PC-3 (cell line): ENCODE measurements at regions not wholly inside any gene's neighbourhood (a gene's known extent, or its start where the extent isn't known, plus 50 kb on each side); places are given as distances from the start of the nearest gene placed in this dataset.

Source experiments
- EZH2 ChIP-seq: fragments of 300-600 bp; sonication (generic); IDR thresholded peaks from one replicate; pipeline ENCODE4 v1.6.1; 2017; ENCODE audit warnings: antibody characterized with exemption, mild to moderate bottlenecking, low read length; ENCODE audit not compliant: unreplicated experiment
- EZH2phosphoT487 ChIP-seq: fragments of 300-600 bp; sonication (generic); IDR thresholded peaks from 2 replicates; pipeline ENCODE4 v1.6.1; 2018; ENCODE audit warnings: mild to moderate bottlenecking, antibody characterized with exemption, low read length, borderline replicate concordance
- TF ChIP-seq, protein P1 (sequence below): fragments of 300-600 bp; sonication (generic); conservative IDR thresholded peaks from 2 replicates; pipeline ENCODE4 v1.5.1; 2017; ENCODE audit warnings: antibody characterized with exemption, low read depth, mild to moderate bottlenecking, low read length

DNA sequence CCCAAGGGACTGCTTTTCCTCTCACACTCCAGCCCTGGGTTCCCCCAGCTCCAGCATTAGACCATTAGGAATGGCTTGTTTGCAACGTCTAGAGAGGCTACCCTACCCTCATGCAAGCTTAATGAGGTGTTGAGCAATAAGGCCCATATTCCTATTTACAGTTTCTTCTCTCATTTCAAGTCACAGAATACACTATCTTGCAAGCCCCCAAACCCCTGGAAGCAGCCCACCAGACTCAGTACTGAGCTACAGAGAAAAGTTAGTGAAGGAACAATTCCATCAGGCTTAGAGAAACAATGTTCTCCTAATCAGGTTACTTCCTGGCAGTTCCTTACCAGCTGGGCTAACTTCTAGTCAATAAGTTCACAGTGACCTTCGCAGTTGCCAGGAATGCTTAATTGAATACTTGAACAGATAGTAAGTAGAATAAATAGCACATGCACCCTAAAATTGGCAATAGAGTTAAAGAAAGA lies 606.5 kb upstream of the NOX3 start:
- TF ChIP-seq, protein P1, sequence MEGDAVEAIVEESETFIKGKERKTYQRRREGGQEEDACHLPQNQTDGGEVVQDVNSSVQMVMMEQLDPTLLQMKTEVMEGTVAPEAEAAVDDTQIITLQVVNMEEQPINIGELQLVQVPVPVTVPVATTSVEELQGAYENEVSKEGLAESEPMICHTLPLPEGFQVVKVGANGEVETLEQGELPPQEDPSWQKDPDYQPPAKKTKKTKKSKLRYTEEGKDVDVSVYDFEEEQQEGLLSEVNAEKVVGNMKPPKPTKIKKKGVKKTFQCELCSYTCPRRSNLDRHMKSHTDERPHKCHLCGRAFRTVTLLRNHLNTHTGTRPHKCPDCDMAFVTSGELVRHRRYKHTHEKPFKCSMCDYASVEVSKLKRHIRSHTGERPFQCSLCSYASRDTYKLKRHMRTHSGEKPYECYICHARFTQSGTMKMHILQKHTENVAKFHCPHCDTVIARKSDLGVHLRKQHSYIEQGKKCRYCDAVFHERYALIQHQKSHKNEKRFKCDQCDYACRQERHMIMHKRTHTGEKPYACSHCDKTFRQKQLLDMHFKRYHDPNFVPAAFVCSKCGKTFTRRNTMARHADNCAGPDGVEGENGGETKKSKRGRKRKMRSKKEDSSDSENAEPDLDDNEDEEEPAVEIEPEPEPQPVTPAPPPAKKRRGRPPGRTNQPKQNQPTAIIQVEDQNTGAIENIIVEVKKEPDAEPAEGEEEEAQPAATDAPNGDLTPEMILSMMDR, result no peak
- TF ChIP-seq EZH2phosphoT487 (no peak), EZH2 (no peak)
